A673 (cell line): ENCODE measurements at regions not wholly inside any gene's neighbourhood (a gene's known extent, or its start where the extent isn't known, plus 50 kb on each side); places are given as distances from the start of the nearest gene placed in this dataset.

ENCODE experiments used
- BruUV-seq: library from RNA; stranded (reverse); fragments of 400-500 nt; replicated peaks from 2 replicates; lab custom pipeline; 2021; lab: Mats Ljungman, UMichigan
- CTCF ChIA-PET: fragments of 300-600 bp; sonication (Branson Sonifier 250); formaldehyde crosslinking; loops from one replicate; lab custom pipeline; 2022; ENCODE audit warnings: antibody characterized with exemption; lab: Charles Lee
- POLR2A ChIA-PET: fragments of 300-600 bp; sonication (Branson Sonifier 250); formaldehyde crosslinking; loops from one replicate; lab custom pipeline; 2022; ENCODE audit warnings: antibody characterized with exemption; ENCODE audit not compliant: low non-redundant PET; lab: Charles Lee
- DNase-seq: peaks from one replicate; pipeline ENCODE4 v3.0.0-alpha.2; 2015; ENCODE audit warnings: low spot score
- H3K27ac ChIP-seq: fragments of 200-600 bp; sonication (generic); 2 replicates; pipeline ENCODE4 v1.5.1; 2016; ENCODE audit warnings: mixed run types, low read depth, mild to moderate bottlenecking, mixed read lengths, antibody characterized with exemption, low read length; ENCODE audit not compliant: poor library complexity, severe bottlenecking
- H3K27me3 ChIP-seq: fragments of 200-600 bp; sonication (generic); replicated peaks from 2 replicates; pipeline ENCODE4 v1.6.1; 2017; ENCODE audit warnings: mixed run types, low read depth, mild to moderate bottlenecking, mixed read lengths, antibody characterized with exemption, low read length; ENCODE audit not compliant: insufficient read depth, poor library complexity
- H3K36me3 ChIP-seq: fragments of 200-600 bp; sonication (generic); 2 replicates; pipeline ENCODE4 v1.6.1; 2016; ENCODE audit warnings: mixed run types, mild to moderate bottlenecking, mixed read lengths, antibody characterized with exemption, low read length; ENCODE audit not compliant: insufficient read depth, poor library complexity, severe bottlenecking
- H3K4me1 ChIP-seq: fragments of 200-600 bp; sonication (generic); 2 replicates; pipeline ENCODE4 v1.6.1; 2017; ENCODE audit warnings: mixed run types, mild to moderate bottlenecking, mixed read lengths, antibody characterized with exemption, low read length; ENCODE audit not compliant: insufficient read depth, poor library complexity, severe bottlenecking
- H3K4me3 ChIP-seq: fragments of 200-600 bp; sonication (generic); 2 replicates; pipeline ENCODE4 v1.5.1; 2016; ENCODE audit warnings: low read depth, mixed run types, mild to moderate bottlenecking, mixed read lengths, low read length; ENCODE audit not compliant: poor library complexity, severe bottlenecking
- H3K9me3 ChIP-seq: fragments of 200-600 bp; sonication (generic); 2 replicates; pipeline ENCODE4 v1.6.1; 2016; ENCODE audit warnings: mixed run types, low read depth, mild to moderate bottlenecking, mixed read lengths, antibody characterized with exemption, low read length; ENCODE audit not compliant: poor library complexity, severe bottlenecking
- EZH2 ChIP-seq: fragments of 200-600 bp; sonication (generic); IDR thresholded peaks from 2 replicates; pipeline ENCODE4 v1.6.1; 2017; ENCODE audit warnings: borderline replicate concordance, low read depth, mild to moderate bottlenecking, mixed read lengths, antibody characterized with exemption, low read length; ENCODE audit not compliant: poor library complexity, severe bottlenecking
- intact Hi-C: fragments of 100-400 bp; cut with micrococcal nuclease; formaldehyde crosslinking; loops from one replicate; pipeline ENCODE4 v1.10.0; 2022; ENCODE audit not compliant: unreplicated experiment
- TF ChIP-seq, protein P1 (sequence below): fragments of 300-800, 200-600 bp; sonication (generic); conservative IDR thresholded peaks from 2 replicates; pipeline ENCODE4 v1.5.1; 2017; ENCODE audit warnings: low read depth, mild to moderate bottlenecking, antibody characterized with exemption, low read length, moderate library complexity, mixed read lengths

DNA sequence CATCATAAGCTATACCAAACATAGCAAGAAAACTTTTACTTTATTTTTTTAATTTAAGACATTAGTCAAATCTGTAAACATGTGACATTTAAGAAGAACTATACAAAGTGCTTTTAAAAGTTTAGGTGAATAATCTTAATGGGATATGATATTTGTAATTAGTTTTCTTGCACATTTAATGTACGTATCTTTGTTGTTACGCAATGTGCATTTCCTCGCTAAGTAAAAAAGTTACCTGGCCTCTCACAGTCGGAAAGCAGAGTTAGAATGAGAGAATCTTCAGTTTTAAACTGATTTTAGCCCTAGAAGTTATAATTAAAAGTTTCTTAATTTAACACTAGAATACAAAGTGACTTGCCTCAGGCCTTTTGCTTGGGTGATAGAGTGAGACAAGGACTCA is 589.8 kb downstream of the DMRTA1 start:
- CTCF ChIA-PET = no interaction called here
- TF ChIP-seq EZH2 = no peak
- TF ChIP-seq, protein P1, sequence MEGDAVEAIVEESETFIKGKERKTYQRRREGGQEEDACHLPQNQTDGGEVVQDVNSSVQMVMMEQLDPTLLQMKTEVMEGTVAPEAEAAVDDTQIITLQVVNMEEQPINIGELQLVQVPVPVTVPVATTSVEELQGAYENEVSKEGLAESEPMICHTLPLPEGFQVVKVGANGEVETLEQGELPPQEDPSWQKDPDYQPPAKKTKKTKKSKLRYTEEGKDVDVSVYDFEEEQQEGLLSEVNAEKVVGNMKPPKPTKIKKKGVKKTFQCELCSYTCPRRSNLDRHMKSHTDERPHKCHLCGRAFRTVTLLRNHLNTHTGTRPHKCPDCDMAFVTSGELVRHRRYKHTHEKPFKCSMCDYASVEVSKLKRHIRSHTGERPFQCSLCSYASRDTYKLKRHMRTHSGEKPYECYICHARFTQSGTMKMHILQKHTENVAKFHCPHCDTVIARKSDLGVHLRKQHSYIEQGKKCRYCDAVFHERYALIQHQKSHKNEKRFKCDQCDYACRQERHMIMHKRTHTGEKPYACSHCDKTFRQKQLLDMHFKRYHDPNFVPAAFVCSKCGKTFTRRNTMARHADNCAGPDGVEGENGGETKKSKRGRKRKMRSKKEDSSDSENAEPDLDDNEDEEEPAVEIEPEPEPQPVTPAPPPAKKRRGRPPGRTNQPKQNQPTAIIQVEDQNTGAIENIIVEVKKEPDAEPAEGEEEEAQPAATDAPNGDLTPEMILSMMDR = no peak
- Histone ChIP-seq H3K9me3 (no peaks in the 10 kb centered on the region), H3K4me3 (no peak overlapping the region), H3K27ac (no peak overlapping the region), H3K36me3 (no peaks in the 10 kb centered on the region), H3K27me3 (no peaks in the 10 kb centered on the region), H3K4me1 (no peaks in the 10 kb centered on the region)
- no TSS peak for BruUV-seq
- POLR2A ChIA-PET = no interaction called here
- no peak for DNase-seq
- intact Hi-C loops = no loop called here

DNA sequence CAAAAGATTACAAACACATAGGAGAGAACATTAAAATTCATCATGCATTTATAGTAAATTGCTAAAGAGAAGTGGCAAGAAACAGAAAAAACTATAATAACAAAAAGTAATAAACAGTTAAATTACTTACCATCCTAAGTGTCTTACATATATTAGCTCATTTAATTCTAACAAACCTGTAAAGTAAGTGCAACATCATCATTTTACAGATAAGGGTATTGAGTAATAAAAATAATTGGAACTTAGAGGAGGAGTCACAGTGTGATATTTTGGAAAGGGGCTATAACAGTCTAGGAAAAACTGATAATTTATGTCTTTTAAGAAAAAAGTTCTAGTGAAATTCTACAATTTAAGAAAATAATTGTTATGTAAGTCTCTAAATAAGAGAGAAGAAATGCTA is 592.8 kb downstream of the DMRTA1 start:
- Histone ChIP-seq H3K36me3 (no peaks in the 10 kb centered on the region), H3K4me1 (no peaks in the 10 kb centered on the region), H3K4me3 (no peak overlapping the region), H3K9me3 (no peaks in the 10 kb centered on the region), H3K27me3 (no peaks in the 10 kb centered on the region), H3K27ac (no peak overlapping the region)
- CTCF ChIA-PET = no interaction called here
- POLR2A ChIA-PET = no interaction called here
- no peak for TF ChIP-seq EZH2
- TF ChIP-seq, protein P1 = no peak
- intact Hi-C loops = no loop called here
- DNase-seq = no peak
- BruUV-seq = no TSS peak

DNA sequence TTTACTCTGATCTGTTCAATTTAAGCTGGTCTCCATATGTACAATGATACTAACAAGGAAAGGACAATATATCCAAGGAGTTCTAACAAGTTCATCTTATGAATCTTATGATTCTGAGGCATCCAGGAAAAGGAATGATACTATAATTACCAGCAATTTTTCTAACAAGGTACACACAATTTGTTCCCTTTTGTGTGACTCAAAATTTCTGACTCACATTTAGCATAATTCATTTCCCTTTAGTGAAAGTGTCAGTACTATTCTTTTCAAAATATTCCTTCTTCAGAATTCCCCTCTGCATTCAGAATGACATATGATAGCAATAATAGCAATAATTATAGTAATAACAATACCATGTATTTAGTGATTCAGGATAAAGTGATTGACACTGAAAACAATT is 594.8 kb downstream of the DMRTA1 start:
- TF ChIP-seq, protein P1 = no peak
- no peak for TF ChIP-seq EZH2
- ChIA-PET POLR2A (no interaction called here), CTCF (no interaction called here)
- no peak for DNase-seq
- no peak overlapping the region for H3K27ac ChIP-seq
- H3K36me3 ChIP-seq = no peaks in the 10 kb centered on the region
- no peaks in the 10 kb centered on the region for H3K9me3 ChIP-seq
- intact Hi-C loops = no loop called here
- no TSS peak for BruUV-seq
- H3K27me3 ChIP-seq = no peaks in the 10 kb centered on the region
- no peaks in the 10 kb centered on the region for H3K4me1 ChIP-seq
- no peak overlapping the region for H3K4me3 ChIP-seq
